ENCODE measurements at regions not wholly inside any gene's neighbourhood (a gene's known extent, or its start where the extent isn't known, plus 50 kb on each side); places are given as distances from the start of the nearest gene placed in this dataset.

GRCh38 chr3:137205394-137206045 lies 247.7 kb downstream of the IL20RB start:
- no peak for DNase-seq

DNA sequence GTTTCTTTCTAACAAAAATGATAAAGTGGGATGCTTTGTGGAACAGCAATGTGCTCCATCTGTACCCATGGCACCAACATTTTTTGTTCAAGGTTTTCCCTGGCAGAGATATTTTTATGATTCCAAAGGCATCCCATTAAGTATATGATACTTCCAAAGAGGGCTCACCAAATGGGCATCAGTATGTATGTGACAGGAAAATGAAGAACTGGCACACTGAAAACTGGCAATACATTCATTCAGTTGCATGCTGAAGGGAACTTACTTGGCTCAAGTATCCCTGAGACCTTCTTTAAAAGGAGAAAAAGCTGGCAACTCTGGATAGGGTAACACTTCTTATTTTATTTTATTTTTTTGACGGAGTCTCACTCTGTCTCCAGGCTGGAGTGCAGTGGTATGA lies 249.8 kb downstream of the IL20RB start:
- no peak for DNase-seq

DNA sequence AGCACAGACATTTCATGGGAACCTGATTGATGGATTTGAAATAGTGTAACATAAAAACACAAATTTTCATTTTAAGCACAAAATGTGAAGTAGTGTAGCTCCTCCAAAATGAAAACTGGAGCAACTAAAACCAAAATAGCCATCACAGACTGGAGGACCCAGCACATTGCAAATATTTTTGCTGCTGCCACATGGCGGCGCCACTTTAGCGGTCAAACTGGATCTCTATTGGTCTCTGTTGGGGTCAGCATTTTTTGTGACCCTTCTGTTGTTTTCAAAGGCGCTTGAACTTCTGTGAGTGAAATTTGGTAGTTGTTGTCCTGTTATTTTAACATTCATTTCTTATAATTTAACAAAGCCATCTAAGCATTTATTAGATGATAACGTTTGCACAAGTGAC lies 259.9 kb downstream of the IL20RB start:
- peak in 1 of 2 experiments; percentile 9 for DNase-seq

GRCh38 chr3:137219801-137220445 lies 262.1 kb downstream of the IL20RB start:
- DNase-seq: no peak

DNA sequence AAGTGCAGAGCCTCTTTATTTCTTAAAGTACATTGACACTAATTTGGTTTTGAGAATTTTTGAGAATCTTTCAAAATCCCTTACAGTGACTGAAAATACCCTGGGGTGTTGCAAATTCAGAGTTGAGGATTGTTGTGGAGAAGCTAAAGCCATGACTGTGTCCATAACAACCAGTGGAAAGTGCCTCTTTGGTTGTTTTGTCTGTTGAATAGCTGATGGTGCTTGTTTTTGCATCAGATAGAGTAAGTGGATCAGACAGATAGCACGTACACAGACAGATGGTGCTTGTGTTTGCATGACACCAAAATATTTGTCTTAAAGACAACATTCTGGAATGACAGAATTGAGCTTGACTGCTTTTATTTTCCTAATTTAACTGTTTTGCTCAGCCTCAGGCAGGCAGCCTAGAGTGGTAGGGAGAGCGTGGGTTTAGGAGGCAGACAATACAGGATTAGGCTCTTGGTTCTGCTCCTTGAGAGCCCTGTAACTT lies 265.0 kb downstream of the IL20RB start:
- no peak for DNase-seq

DNA sequence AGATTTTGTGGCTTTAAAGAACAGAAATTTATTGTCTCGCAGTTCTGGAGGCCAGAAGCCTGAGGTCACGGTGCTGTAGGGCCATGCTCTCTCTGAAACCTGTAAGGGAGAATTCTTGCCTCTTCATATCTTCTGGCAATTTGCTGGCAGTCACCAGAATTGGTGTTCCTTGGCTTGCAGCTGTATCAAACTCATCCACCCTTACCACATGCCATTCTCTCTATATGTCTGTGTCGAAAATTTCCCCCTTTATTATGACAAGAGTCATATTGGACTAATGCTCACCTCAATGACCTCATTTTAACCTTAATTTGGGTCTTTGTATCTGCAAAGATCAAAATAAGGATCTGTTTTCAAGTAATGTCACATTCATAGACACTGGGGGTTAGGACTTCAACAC lies 266.7 kb downstream of the IL20RB start:
- DNase-seq: no peak

GRCh38 chr3:137242836-137243400 lies 285.1 kb downstream of the IL20RB start:
- DNase-seq: no peak

DNA sequence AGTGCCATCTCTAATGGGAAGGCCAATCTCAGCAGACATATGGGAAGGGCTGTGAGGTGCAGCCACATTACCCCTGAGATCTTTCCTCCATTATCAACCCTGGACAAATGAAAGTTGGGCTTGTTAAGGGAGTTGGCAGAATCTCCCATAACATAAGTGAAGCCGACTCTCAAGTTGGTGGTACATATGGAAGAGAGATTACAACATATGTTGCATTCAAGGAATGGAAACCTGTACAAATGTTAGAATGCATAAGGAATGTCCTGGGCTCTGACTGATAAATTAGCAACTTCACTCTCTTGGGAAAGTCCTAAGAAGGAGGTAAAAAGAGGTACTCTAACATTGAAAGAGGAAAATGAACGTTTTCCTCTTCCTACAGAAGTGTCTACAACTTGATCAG lies 288.7 kb downstream of the IL20RB start:
- no peak for DNase-seq

DNA sequence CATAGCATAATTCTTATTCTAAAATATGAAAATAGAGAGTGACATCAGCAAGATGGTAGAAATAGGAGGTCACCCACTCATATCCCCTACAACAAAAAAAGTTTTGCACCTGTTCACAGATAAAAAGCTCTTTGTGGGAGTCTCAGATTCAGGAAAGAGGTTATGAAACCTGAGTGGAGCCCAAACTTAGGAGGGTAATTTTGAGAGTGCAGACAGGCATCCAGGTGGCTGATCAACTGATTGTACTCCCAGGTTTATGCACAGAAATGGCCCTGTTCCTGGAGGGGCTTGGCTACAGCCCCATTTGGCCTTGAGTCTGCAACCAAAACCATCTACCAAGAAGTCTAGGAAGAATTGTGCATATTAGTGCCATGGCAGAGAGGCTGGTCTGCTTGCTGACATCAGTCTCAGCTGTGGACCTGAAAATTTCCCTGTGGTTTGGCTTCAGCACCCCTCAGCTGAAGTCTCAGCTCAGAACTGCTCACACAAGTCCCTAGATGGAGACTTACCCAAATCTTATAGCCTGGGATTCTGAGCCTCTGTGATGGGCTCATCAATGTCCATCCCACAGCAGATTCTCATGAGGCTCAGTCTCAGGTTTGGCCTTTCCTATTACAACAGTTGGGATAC lies 291.6 kb downstream of the IL20RB start:
- no peak for DNase-seq

DNA sequence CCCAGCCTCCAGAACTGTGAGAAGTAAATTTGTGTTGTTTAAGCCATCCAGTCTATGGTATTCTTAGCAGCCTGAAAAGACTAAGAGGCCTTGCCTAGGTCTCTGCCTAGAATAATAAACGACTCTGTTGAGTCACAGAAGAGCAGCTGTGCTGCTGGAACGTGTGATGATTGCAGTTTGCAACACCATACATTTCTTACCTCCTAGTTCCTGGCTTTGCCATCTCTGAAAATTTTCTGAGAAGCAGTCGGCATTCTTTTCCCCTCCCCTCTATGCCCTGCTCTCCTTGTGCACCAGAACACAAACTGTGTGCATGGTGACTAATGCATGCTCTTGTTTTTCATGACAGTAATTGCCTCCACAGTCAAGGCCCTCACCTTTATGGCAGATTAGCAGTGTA lies 301.3 kb downstream of the IL20RB start:
- DNase-seq: no peak

- no peak for DNase-seq
Measured at GRCh38 chr3:137259701-137260100, 301.9 kb downstream of the IL20RB start.

DNA sequence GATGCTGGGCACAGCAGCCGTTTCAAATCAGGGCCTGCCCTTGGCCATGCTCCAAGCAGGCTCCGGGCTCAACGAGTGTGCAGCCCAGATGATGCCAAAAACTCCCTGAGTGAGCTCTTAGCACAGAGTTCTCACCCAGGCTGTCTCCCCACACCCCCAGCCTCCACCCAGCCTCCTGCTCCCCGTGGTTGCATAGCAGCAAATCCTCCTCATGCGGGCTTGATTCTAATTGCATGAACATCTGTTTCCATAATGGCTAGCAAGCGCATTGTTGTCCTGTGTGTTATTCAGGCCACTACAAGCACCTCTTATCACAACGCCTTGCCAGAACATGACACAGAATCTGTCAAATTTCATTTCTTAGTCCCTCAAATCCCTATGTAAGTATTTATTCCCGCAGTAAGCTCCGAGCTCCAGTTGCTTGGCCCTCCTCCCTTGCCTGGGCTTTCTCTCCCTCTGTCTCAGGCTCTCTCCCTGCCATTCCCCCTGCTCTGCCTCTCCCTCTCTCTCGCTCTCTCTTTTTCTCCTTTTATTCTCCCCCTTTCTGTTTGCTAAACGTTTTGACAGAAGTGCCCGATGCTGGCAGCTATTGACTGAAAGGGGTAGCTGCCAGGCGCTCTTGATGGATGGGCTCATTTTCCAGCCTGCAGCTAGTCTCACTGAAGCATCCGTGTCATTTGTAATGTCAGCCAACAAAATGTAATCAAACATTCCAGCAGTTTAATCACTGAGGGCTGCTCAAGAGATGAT lies 306.5 kb downstream of the IL20RB start:
- no peak for DNase-seq

DNA sequence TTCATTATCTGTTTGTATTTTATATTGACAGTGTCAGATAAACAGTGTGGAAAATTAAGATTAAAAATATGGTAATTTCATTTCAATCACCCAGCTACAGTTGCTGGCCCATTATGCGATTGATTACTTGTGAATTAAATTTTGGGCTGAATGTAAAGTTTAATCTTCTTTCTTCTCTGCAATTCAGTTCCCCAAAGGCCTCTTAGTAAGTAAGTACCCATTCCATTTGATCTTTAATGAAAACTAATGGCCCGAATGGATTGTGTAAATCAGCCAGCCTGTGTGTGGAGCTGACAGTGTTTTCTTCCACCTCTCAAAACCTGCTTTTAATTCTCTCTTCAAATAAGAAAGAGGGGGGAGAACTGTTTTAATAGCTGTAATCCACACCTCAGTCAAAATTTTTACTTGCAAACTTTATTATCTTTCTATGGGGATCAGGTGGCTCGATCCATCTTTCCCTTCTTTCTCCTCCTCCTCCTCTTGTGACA lies 307.1 kb downstream of the IL20RB start:
- no peak for DNase-seq

GRCh38 chr3:137282871-137283270 lies 325.1 kb downstream of the IL20RB start:
- DNase-seq: no peak

DNA sequence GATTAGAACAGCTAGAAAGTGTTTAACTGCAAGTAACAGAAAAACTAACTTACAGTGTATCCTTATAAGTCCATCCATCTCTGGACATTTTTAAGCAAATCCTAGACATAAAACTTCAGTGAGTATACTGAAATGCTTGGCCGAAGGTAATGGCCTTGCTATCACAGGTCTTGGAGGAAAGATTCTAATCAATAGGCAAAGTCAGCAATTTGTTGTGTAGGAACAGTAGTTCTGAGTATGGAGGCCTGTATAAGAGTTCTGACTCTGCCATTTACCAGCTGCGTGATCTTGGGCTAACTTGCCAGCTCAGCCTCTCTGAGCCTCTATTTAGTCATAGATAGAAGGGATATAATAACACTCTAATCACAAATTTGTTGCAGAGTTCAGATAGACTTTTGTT lies 328.1 kb downstream of the IL20RB start:
- DNase-seq: no peak

DNA sequence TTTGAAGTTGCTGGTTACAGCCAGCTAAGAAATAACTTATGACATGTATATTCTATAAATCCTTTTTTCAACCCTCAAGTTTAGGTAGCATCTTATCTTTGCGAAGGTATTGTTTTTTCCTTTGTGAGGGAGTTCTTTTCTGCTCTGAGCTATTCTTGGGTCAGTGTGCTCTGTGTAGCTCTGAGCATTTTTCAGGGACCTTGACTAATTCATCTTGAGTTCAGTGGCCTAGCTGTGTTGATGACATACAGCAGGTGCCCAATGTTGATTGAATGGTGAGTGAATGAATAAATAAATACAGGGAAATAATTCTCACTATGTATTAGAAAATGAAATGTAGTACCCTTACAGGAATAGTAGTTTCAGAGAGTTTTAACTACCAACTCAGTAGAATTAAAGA lies 335.3 kb downstream of the IL20RB start:
- DNase-seq: no peak

DNA sequence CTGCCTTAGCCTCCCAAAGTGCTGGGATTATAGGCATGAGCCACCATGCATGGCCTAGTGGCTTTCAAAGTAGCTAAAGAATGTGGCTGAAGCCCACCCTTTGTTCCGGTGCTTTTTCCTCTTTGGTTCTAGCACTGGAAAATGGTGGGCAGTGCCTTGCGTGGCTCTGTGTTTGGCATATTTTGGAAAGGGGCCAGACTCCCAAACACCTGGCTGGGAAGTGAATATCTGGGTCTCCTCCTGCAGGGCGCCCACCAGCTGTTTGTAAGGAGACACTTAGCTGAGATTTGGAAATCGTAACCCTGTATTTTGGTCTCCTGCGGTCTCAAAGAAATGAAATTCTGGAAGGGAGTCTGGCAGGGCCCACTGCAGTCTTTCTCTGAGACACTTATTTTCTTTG lies 336.4 kb downstream of the IL20RB start:
- DNase-seq: no peak

- no peak for DNase-seq
Measured at GRCh38 chr3:137294839-137295238, 337.1 kb downstream of the IL20RB start.

- no peak for DNase-seq
Measured at GRCh38 chr3:137295336-137295735, 337.6 kb downstream of the IL20RB start.

GRCh38 chr3:137296116-137296515 lies 338.3 kb downstream of the IL20RB start:
- no peak for DNase-seq

- no peak for DNase-seq
Measured at GRCh38 chr3:137297770-137298169, 340.0 kb downstream of the IL20RB start.

DNA sequence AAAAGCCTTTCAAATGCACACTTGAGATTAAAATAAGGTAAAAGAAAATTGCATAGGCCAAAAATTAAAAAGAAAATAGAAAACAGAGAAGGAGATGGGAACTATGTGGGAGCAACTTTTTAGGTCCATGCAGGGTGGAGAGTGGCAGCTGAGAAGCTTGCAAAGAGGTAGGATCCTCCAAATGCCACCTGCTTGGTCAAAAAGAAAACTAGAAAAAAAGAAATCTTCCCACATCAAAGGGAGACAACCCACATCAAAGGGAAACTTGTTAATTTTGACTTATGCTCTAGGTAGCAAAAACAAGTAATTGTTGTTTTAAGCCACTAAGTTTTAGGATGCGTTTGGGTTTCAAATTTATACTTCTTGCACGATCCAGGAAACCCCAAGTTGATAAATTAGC lies 342.9 kb downstream of the IL20RB start:
- DNase-seq: no peak
